Liver (tissue), 3 donors: ENCODE measurements at regions not wholly inside any gene's neighbourhood (a gene's known extent, or its start where the extent isn't known, plus 50 kb on each side); places are given as distances from the start of the nearest gene placed in this dataset.
"Not testable (repeated sequence)": the region's sequence is repeated elsewhere in the genome, so short reads cannot be mapped to it uniquely, and the experiment has no call there.

ENCODE experiments used
- EGR1 ChIP-seq, 2 donors: IDR thresholded peaks; 2 replicates each; pipeline ENCODE4 v1.6.1; 2016 to 2018; ENCODE audit warnings: antibody characterized with exemption in 2 of 2, low read depth in 2 of 2
- FOXA1 ChIP-seq: IDR thresholded peaks from 2 replicates; pipeline ENCODE4 v1.6.1; 2016; ENCODE audit warnings: antibody characterized with exemption
- FOXA2 ChIP-seq: IDR thresholded peaks from 2 replicates; pipeline ENCODE4 v1.6.1; 2016; ENCODE audit warnings: antibody characterized with exemption
- GABPA ChIP-seq, 2 donors: IDR thresholded peaks in 1 of 2; conservative IDR thresholded peaks in 1 of 2; 2 replicates each; pipeline ENCODE4 v1.6.1; 2016; ENCODE audit warnings: antibody characterized with exemption in 2 of 2, mild to moderate bottlenecking in 1 of 2, moderate library complexity in 1 of 2
- JUND ChIP-seq, 2 donors: IDR thresholded peaks; 2 replicates each; pipeline ENCODE4 v1.6.1; 2016; ENCODE audit warnings: antibody characterized with exemption in 2 of 2
- MAX ChIP-seq: IDR thresholded peaks from 2 replicates; pipeline ENCODE4 v1.6.1; 2016; ENCODE audit warnings: antibody characterized with exemption
- RAD21 ChIP-seq, 2 donors: IDR thresholded peaks; 2 replicates each; pipeline ENCODE4 v1.6.1; 2016; ENCODE audit warnings: antibody characterized with exemption in 2 of 2, mild to moderate bottlenecking in 2 of 2
- RXRA ChIP-seq, 2 donors: IDR thresholded peaks; 2 replicates each; pipeline ENCODE4 v1.6.1; 2017 to 2018; ENCODE audit warnings: antibody characterized with exemption in 2 of 2, mild to moderate bottlenecking in 1 of 2
- SP1 ChIP-seq: IDR thresholded peaks from 2 replicates; pipeline ENCODE4 v1.6.1; 2018; ENCODE audit warnings: antibody characterized with exemption, mild to moderate bottlenecking
- YY1 ChIP-seq: IDR thresholded peaks from 2 replicates; pipeline ENCODE4 v1.6.1; 2016; ENCODE audit warnings: antibody characterized with exemption, mild to moderate bottlenecking
- TF ChIP-seq, protein P1 (sequence below): fragments of 150-350 bp; IDR thresholded peaks from 2 replicates; pipeline ENCODE4 v1.5.1; 2017; ENCODE audit warnings: improper control_type of control experiment, low read depth, low read length; ENCODE audit not compliant: missing input control
- TF ChIP-seq, protein P2 (sequence below): IDR thresholded peaks from 2 replicates; pipeline ENCODE4 v1.6.1; 2016; ENCODE audit warnings: antibody characterized with exemption, mild to moderate bottlenecking
- TF ChIP-seq, protein P3 (sequence below): IDR thresholded peaks from 2 replicates; pipeline ENCODE4 v1.6.1; 2016; ENCODE audit warnings: antibody characterized with exemption
- donor health status: healthy.
- donor health status: healthy.

DNA sequence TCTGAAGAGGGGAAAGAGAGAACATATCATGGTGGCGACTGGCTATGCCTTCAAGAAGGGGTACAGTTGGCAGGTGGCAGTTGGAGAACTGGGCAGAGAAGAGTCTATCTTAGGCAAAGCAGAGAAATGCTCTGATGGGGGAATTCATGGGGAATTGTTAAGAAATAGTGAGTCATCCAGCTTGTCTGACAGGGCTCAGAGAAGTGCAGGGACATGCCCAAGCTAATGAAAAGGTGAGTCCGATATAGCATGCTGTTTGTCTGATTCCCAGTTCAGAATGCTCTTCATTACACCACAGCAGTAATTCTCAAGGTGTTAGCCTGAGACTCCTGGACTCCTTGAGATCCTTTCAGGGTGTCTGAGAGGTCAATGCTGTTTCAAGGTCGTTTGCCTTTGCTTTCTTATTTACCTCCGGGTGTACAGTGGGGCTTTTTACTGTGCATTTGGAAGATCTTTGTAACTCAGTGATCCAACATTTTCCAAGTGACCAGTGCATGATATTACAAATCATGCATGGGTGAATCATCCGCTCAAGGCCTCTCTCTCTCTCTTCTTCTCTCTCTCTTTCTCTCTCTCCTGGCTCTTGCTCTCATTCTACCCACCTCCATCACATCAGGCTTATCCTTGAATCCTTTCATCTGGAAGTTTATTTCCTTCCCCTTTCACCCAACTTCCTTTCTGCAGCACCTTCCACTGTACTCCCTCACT is 51.5 kb upstream of the PAX8 start:
- TF ChIP-seq YY1; MAX; GABPA (IDR thresholded peaks at IDR 0.05 in 1 of 2, conservative IDR thresholded peaks at IDR 0.05 in 1 of 2); SP1; RAD21 (IDR thresholded peaks at IDR 0.05); FOXA1; EGR1 (IDR thresholded peaks at IDR 0.05; ENCODE audit: low read depth in 2 of 2); RXRA (IDR thresholded peaks at IDR 0.05); JUND (IDR thresholded peaks at IDR 0.05); FOXA2: not testable (repeated sequence)
- TF ChIP-seq, protein P1, sequence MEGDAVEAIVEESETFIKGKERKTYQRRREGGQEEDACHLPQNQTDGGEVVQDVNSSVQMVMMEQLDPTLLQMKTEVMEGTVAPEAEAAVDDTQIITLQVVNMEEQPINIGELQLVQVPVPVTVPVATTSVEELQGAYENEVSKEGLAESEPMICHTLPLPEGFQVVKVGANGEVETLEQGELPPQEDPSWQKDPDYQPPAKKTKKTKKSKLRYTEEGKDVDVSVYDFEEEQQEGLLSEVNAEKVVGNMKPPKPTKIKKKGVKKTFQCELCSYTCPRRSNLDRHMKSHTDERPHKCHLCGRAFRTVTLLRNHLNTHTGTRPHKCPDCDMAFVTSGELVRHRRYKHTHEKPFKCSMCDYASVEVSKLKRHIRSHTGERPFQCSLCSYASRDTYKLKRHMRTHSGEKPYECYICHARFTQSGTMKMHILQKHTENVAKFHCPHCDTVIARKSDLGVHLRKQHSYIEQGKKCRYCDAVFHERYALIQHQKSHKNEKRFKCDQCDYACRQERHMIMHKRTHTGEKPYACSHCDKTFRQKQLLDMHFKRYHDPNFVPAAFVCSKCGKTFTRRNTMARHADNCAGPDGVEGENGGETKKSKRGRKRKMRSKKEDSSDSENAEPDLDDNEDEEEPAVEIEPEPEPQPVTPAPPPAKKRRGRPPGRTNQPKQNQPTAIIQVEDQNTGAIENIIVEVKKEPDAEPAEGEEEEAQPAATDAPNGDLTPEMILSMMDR = not testable (repeated sequence)
- TF ChIP-seq, protein P2, sequence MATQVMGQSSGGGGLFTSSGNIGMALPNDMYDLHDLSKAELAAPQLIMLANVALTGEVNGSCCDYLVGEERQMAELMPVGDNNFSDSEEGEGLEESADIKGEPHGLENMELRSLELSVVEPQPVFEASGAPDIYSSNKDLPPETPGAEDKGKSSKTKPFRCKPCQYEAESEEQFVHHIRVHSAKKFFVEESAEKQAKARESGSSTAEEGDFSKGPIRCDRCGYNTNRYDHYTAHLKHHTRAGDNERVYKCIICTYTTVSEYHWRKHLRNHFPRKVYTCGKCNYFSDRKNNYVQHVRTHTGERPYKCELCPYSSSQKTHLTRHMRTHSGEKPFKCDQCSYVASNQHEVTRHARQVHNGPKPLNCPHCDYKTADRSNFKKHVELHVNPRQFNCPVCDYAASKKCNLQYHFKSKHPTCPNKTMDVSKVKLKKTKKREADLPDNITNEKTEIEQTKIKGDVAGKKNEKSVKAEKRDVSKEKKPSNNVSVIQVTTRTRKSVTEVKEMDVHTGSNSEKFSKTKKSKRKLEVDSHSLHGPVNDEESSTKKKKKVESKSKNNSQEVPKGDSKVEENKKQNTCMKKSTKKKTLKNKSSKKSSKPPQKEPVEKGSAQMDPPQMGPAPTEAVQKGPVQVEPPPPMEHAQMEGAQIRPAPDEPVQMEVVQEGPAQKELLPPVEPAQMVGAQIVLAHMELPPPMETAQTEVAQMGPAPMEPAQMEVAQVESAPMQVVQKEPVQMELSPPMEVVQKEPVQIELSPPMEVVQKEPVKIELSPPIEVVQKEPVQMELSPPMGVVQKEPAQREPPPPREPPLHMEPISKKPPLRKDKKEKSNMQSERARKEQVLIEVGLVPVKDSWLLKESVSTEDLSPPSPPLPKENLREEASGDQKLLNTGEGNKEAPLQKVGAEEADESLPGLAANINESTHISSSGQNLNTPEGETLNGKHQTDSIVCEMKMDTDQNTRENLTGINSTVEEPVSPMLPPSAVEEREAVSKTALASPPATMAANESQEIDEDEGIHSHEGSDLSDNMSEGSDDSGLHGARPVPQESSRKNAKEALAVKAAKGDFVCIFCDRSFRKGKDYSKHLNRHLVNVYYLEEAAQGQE = not testable (repeated sequence)
- TF ChIP-seq, protein P3, sequence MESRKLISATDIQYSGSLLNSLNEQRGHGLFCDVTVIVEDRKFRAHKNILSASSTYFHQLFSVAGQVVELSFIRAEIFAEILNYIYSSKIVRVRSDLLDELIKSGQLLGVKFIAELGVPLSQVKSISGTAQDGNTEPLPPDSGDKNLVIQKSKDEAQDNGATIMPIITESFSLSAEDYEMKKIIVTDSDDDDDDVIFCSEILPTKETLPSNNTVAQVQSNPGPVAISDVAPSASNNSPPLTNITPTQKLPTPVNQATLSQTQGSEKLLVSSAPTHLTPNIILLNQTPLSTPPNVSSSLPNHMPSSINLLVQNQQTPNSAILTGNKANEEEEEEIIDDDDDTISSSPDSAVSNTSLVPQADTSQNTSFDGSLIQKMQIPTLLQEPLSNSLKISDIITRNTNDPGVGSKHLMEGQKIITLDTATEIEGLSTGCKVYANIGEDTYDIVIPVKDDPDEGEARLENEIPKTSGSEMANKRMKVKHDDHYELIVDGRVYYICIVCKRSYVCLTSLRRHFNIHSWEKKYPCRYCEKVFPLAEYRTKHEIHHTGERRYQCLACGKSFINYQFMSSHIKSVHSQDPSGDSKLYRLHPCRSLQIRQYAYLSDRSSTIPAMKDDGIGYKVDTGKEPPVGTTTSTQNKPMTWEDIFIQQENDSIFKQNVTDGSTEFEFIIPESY = not testable (repeated sequence)
